Erythroblast (primary cell): ENCODE measurements at regions not wholly inside any gene's neighbourhood (a gene's known extent, or its start where the extent isn't known, plus 50 kb on each side); places are given as distances from the start of the nearest gene placed in this dataset.

Experiments
- GATA1 ChIP-seq: IDR thresholded peaks from 2 replicates; pipeline ENCODE4 v1.6.1; 2011; ENCODE audit warnings: low read depth, mild to moderate bottlenecking, control low read depth, low read length, moderate library complexity
- POLR2A ChIP-seq: IDR thresholded peaks from 2 replicates; pipeline ENCODE4 v1.6.1; 2011; ENCODE audit warnings: mild to moderate bottlenecking, low read length

- no peak for TF ChIP-seq POLR2A
- no peak for TF ChIP-seq GATA1
Observed at GRCh38 chr16:64866021-64866420, 255.8 kb downstream of the CDH11 start.
